ENCODE measurements at regions not wholly inside any gene's neighbourhood (a gene's known extent, or its start where the extent isn't known, plus 50 kb on each side); places are given as distances from the start of the nearest gene placed in this dataset.
"Not testable (repeated sequence)": the region's sequence is repeated elsewhere in the genome, so short reads cannot be mapped to it uniquely, and the experiment has no call there.

DNA sequence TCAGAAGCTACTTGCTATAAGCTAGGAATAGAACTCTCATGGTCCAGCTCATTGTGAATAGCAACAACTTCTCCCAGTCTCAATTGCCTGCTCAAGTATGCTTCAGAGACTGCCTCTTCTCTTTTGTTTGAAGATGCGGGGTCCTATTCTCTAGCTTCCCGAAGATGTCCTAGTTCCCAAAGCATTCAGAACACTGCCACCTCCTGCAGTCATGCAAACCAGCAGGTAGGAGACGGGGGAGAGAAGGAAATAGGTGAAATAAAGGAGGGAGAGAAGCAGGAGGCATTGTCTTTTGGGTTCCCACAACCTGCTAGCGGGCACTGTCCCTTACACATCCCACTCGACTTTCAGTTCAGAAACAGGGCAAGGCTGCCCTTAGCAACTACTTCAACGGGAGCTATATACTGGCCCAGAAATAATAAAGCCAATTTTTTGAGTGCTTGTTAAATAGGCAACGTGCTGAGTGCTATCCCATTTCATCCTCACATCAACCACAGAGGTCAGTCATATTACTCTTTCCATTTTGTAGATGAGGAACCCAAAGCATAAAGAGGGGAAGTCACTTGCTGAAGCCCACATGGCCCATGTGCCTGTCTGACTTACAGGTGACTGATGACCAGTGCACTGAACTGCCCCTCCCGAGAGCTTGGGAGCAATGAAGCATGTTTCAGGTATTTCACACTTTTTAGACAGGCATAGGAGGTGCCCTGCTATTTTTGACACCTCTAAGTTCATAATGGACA is 61.9 kb upstream of the ATXN1 start:
- DNase-seq = no peak

GRCh38 chr6:16822529-16822928 is 61.3 kb upstream of the ATXN1 start:
- no peak for DNase-seq

DNA sequence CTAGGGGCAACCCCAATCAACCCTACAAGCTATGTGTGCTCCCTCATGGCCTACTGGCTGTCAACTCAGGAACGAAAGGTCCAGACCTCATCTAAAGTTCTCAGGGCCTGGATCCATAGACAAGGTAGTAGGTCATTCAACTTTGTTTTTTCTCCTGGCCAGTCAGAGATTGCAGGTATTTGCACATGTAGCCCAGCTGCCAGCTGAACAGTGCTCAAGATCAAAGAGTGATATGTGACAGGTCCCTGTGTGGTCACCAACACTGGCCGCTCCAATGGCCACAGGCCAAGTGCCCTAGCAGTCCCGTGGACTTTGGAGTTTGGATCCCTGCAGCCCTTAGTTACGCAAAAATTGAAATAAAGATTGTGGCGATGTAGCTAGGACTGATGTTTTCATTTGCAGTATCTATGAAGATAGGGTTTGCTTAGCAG is 60.6 kb upstream of the ATXN1 start:
- no peak for DNase-seq

DNA sequence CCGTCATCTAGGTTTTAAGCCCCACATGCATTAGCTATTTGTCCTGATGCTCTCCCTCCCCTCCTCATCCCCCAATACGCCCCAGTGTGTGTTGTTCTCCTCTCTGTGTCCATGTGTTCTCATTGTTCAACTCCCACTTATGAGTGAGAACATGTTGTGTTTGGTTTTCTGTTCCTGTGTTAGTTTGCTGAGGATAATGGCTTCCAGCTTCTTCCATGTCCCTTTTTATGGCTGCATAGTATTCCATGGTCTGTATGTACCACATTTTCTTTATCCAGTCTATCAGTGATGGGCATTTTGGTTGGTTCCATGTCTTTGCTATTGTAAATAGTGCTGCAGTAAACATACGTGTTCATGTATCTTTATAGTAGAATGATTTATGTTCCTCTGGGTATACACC is 59.0 kb upstream of the ATXN1 start:
- not testable (repeated sequence) for DNase-seq

DNA sequence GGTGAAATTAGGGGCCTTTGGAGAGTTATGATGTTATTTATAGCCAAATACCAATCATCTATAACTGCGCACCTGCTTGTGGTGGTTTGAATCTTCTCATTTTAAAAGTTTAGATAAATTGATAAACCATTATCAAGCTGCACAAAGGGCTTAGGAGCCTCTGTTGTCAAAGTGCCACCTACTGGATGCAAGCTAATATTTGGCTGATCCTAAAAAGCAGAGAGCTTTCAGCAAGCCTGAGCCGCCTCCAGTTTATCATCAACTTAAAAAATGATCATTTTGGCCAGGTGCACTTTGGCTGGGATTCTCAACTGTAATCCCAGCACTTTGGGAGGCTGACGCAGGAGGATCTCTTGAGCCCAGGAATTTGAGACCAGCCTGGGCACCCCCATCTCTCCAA is 58.5 kb upstream of the ATXN1 start:
- no peak for DNase-seq

DNA sequence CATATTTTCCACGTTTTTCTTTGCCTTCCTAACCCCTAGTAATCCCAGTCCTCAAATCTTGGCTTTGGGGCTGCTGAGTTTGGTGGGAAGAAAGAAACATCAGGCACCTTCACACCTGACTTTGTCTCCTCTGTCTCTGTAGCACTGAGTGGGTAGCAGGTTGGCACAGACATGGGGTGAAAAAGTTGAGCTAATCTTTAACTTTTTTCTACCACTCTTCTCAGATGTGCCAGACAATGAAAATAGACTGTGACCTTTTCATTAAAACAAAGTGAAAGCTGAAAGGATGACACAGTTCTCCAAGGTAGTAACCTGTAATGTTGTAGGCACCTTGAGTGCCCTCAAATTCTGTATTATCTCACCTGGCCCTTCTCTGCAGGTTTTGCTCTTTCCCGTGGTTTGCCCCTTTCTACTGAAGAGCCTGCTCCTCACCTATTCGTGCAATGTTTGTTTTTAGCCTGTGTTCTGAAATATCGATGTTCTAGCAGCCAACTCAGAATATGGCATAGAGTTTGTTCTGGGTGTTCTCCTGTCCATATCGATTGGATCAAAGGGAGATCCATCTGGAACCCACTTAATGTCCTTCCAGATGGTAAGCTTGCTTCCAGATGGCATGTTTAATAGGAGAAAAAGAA is 57.8 kb upstream of the ATXN1 start:
- DNase-seq = no peak

DNA sequence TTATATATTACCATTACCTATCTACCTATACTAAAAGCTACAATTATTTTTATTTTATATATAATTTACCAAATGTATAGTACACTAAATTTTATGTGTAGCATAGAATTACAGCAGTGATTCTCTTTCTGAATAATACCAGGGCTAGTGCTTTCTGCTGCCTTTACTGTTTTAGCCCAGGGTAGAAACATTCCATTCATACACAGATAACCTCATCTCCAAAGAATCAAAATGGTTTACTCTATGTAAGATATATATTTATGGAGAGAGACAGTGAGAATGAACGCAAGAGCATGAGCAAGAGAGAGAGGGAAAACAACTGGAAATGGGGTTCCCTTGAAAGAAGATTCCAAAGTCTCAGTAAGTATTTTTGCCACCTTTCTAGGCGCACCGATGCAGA is 56.3 kb upstream of the ATXN1 start:
- no peak for DNase-seq

- no peak for DNase-seq
Measured at GRCh38 chr6:16816891-16817290, 55.6 kb upstream of the ATXN1 start.

DNA sequence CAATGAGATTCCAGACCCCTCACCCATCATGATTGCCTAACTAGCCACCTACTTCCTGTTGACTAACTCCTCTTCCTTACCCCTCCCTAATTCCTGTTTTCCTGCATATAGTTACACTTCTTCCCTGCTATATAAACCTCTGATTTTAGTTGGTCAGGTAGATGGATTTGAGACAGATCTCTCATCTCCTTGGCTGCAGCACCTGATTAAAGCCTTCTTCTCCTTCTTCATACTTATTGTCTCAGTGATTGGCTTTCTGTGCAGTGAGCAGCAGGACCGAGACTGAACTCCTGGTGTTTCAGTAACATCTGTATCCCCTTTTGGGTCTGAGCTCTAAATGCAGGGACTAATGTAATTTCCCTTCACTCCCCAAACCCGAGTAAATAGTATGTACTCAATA is 51.7 kb upstream of the ATXN1 start:
- DNase-seq = no peak

GRCh38 chr6:16811277-16811979 is 50.2 kb upstream of the ATXN1 start:
- no peak for DNase-seq

Measured in left kidney (tissue), 1 donor.